ENCODE measurements at regions not wholly inside any gene's neighbourhood (a gene's known extent, or its start where the extent isn't known, plus 50 kb on each side); places are given as distances from the start of the nearest gene placed in this dataset.

GRCh38 chr3:109229174-109229847 lies 87.0 kb downstream of the DPPA2 start:
- no peak for TF ChIP-seq SIN3A (IDR thresholded peaks at IDR 0.05; ENCODE audit: borderline replicate concordance, insufficient read depth, low read depth, low read length)
- TF ChIP-seq TCF7L2 (IDR thresholded peaks at IDR 0.05; ENCODE audit: low read depth, low read length) = no peak
- no peak for TF ChIP-seq REST (IDR thresholded peaks at IDR 0.05; ENCODE audit: insufficient read depth in 1 of 2, low read depth in 2 of 2, low read length in 1 of 2)
- TF ChIP-seq CTCF (IDR thresholded peaks at IDR 0.05) = no peak
- TF ChIP-seq POLR2AphosphoS5 (IDR thresholded peaks at IDR 0.05; ENCODE audit: low read depth, low read length) = no peak
- no peaks in the 10 kb centered on the region for H3K9me3 ChIP-seq (ENCODE audit: control insufficient read depth, insufficient read depth, low read depth, low read length)
- in situ Hi-C loops (cut with HindIII; ENCODE audit: low pct_unique_long_range_greater_than_20kb, low sequenced_read_pairs) = no loop called here
- no peaks in the 10 kb centered on the region for H3K27me3 ChIP-seq (ENCODE audit: control insufficient read depth, insufficient read depth, low read length)
- H3K4me3 ChIP-seq (ENCODE audit: low read depth in 2 of 2, low read length in 2 of 2) = no peak overlapping the region
- no peak for ATAC-seq
- BruUV-seq (replicated peaks) = no TSS peak
- no peak overlapping the region for H3K27ac ChIP-seq (ENCODE audit: low read length)
- DNase-seq (ENCODE audit: low read depth, low spot score) = no peak
- no peaks in the 10 kb centered on the region for H3K4me1 ChIP-seq (ENCODE audit: control insufficient read depth, insufficient read depth, low read length)
- ChIA-PET POLR2A (no interaction called here), CTCF (no interaction called here)
- H3K36me3 ChIP-seq (ENCODE audit: control insufficient read depth, insufficient read depth, low read length) = no peaks in the 10 kb centered on the region
- intact Hi-C loops (cut with micrococcal nuclease; ENCODE audit: unreplicated experiment) = no loop called here

- in situ Hi-C loops (cut with HindIII; ENCODE audit: low pct_unique_long_range_greater_than_20kb, low sequenced_read_pairs) (no loop called here), intact Hi-C loops (cut with micrococcal nuclease; ENCODE audit: unreplicated experiment) (no loop called here)
- Histone ChIP-seq H3K4me3 (ENCODE audit: low read depth in 2 of 2, low read length in 2 of 2) (no peak overlapping the region), H3K27me3 (ENCODE audit: control insufficient read depth, insufficient read depth, low read length) (no peaks in the 10 kb centered on the region), H3K36me3 (ENCODE audit: control insufficient read depth, insufficient read depth, low read length) (no peaks in the 10 kb centered on the region), H3K27ac (ENCODE audit: low read length) (no peak overlapping the region), H3K4me1 (ENCODE audit: control insufficient read depth, insufficient read depth, low read length) (no peaks in the 10 kb centered on the region), H3K9me3 (ENCODE audit: control insufficient read depth, insufficient read depth, low read depth, low read length) (no peaks in the 10 kb centered on the region)
- DNase-seq (ENCODE audit: low read depth, low spot score) (no peak), ATAC-seq (no peak)
- ChIA-PET POLR2A (no interaction called here), CTCF (no interaction called here)
- TF ChIP-seq CTCF (IDR thresholded peaks at IDR 0.05) (no peak), SIN3A (IDR thresholded peaks at IDR 0.05; ENCODE audit: borderline replicate concordance, insufficient read depth, low read depth, low read length) (no peak), REST (IDR thresholded peaks at IDR 0.05; ENCODE audit: insufficient read depth in 1 of 2, low read depth in 2 of 2, low read length in 1 of 2) (no peak), POLR2AphosphoS5 (IDR thresholded peaks at IDR 0.05; ENCODE audit: low read depth, low read length) (no peak), TCF7L2 (IDR thresholded peaks at IDR 0.05; ENCODE audit: low read depth, low read length) (no peak)
- BruUV-seq (replicated peaks) = no TSS peak
Observed at GRCh38 chr3:109234300-109234699, 82.0 kb downstream of the DPPA2 start.
